Keratinocyte (primary cell): ENCODE measurements at regions not wholly inside any gene's neighbourhood (a gene's known extent, or its start where the extent isn't known, plus 50 kb on each side); places are given as distances from the start of the nearest gene placed in this dataset.

Experiments
- DNase-seq: peaks from one replicate; pipeline ENCODE4 v3.0.0-alpha.2; 2011; ENCODE audit warnings: low read depth, missing footprints, low spot score
- FAIRE-seq: peaks from 2 replicates; lab custom pipeline; 2011; peaks lifted over from hg19 to GRCh38; lab: Jason Lieb, UNC
- H2AFZ ChIP-seq: 2 replicates; pipeline ENCODE4 v1.6.0; 2012; ENCODE audit warnings: low read length, control low read depth, inconsistent platforms; ENCODE audit not compliant: control insufficient read depth
- H3K27ac ChIP-seq: 2 replicates; pipeline ENCODE4 v1.5.1; 2011; ENCODE audit warnings: low read length; ENCODE audit not compliant: control insufficient read depth, insufficient read depth
- H3K27me3 ChIP-seq: 3 replicates; pipeline ENCODE4 v1.6.0; 2011; ENCODE audit warnings: low read length; ENCODE audit not compliant: control insufficient read depth, insufficient read depth; ENCODE audit errors: extremely low read depth
- H3K36me3 ChIP-seq, 2 experiments: 2 replicates in 1 of 2; 3 replicates in 1 of 2; pipeline ENCODE4 v1.5.1; 2011; ENCODE audit warnings: low read length in 2 of 2, mild to moderate bottlenecking in 1 of 2; ENCODE audit not compliant: control insufficient read depth in 2 of 2, insufficient read depth in 2 of 2; ENCODE audit errors: extremely low read depth in 1 of 2
- H3K4me1 ChIP-seq: 3 replicates; pipeline ENCODE4 v1.5.1; 2011; ENCODE audit warnings: low read length; ENCODE audit not compliant: control insufficient read depth, insufficient read depth; ENCODE audit errors: extremely low read depth
- H3K4me2 ChIP-seq: 3 replicates; pipeline ENCODE4 v1.6.0; 2011; ENCODE audit warnings: low read depth, low read length; ENCODE audit not compliant: control insufficient read depth, insufficient read depth; ENCODE audit errors: extremely low read depth
- H3K4me3 ChIP-seq, 3 experiments: fragments of 200-600 bp in 1 of 3; sonication (generic) in 1 of 3; 2 replicates in 2 of 3; 3 replicates in 1 of 3; pipeline ENCODE4 v1.5.1; 2011 to 2016; ENCODE audit warnings: low read length in 3 of 3, mild to moderate bottlenecking in 3 of 3, control low read depth in 2 of 3, inconsistent platforms in 1 of 3, low read depth in 1 of 3, mixed read lengths in 1 of 3, mixed run types in 1 of 3, moderate library complexity in 1 of 3; ENCODE audit not compliant: control insufficient read depth in 2 of 3, insufficient read depth in 2 of 3; ENCODE audit errors: extremely low read depth in 1 of 3
- H3K79me2 ChIP-seq: 2 replicates; pipeline ENCODE4 v1.6.0; 2012; ENCODE audit warnings: low read length; ENCODE audit not compliant: control insufficient read depth, insufficient read depth
- H3K9ac ChIP-seq: 3 replicates; pipeline ENCODE4 v1.6.0; 2011; ENCODE audit warnings: low read length; ENCODE audit not compliant: control insufficient read depth, insufficient read depth; ENCODE audit errors: extremely low read depth
- H3K9me1 ChIP-seq: 3 replicates; pipeline ENCODE4 v1.6.0; 2011; ENCODE audit warnings: low read length; ENCODE audit not compliant: control insufficient read depth, insufficient read depth; ENCODE audit errors: extremely low read depth
- H3K9me3 ChIP-seq: 2 replicates; pipeline ENCODE4 v1.5.1; 2012; ENCODE audit warnings: low read depth, low read length; ENCODE audit not compliant: control insufficient read depth
- H4K20me1 ChIP-seq: 3 replicates; pipeline ENCODE4 v1.6.0; 2011; ENCODE audit warnings: low read length; ENCODE audit not compliant: control insufficient read depth, insufficient read depth; ENCODE audit errors: extremely low read depth
- EZH2 ChIP-seq: IDR thresholded peaks from one replicate; pipeline ENCODE4 v1.6.1; 2012; ENCODE audit warnings: inconsistent platforms, mild to moderate bottlenecking, low read length, moderate library complexity
- dilution Hi-C: fragments of 300-500 bp; cut with MboI; formaldehyde crosslinking; loops from one replicate; pipeline ENCODE4 v1.7.0; 2020; ENCODE audit warnings: low sequenced_read_pairs; ENCODE audit not compliant: extremely low pct_ligation_motif_present
- TF ChIP-seq, protein P1 (sequence below), 3 experiments: IDR thresholded peaks in 1 of 3; conservative IDR thresholded peaks in 1 of 3; optimal IDR thresholded peaks in 1 of 3; 2 replicates in 2 of 3; 3 replicates in 1 of 3; pipeline versions ENCODE3 to v1.5.1; 2011; ENCODE audit warnings: low read length in 3 of 3, mild to moderate bottlenecking in 3 of 3, moderate library complexity in 2 of 3, control low read depth in 1 of 3, inconsistent platforms in 1 of 3; ENCODE audit not compliant: insufficient read depth in 2 of 3; ENCODE audit errors: extremely low read depth in 1 of 3

GRCh38 chr17:77359236-77359635 is 218.5 kb downstream of the SEC14L1 start:
- peaks cover 73% of the 10 kb centered on the region for H4K20me1 ChIP-seq
- peaks cover 28% of the 10 kb centered on the region for H3K9me1 ChIP-seq
- no peaks in the 10 kb centered on the region for H3K9me3 ChIP-seq
- H3K4me3 ChIP-seq = no peak overlapping the region
- FAIRE-seq (no peak), DNase-seq (no peak)
- dilution Hi-C loops = no loop called here
- TF ChIP-seq, protein P1, sequence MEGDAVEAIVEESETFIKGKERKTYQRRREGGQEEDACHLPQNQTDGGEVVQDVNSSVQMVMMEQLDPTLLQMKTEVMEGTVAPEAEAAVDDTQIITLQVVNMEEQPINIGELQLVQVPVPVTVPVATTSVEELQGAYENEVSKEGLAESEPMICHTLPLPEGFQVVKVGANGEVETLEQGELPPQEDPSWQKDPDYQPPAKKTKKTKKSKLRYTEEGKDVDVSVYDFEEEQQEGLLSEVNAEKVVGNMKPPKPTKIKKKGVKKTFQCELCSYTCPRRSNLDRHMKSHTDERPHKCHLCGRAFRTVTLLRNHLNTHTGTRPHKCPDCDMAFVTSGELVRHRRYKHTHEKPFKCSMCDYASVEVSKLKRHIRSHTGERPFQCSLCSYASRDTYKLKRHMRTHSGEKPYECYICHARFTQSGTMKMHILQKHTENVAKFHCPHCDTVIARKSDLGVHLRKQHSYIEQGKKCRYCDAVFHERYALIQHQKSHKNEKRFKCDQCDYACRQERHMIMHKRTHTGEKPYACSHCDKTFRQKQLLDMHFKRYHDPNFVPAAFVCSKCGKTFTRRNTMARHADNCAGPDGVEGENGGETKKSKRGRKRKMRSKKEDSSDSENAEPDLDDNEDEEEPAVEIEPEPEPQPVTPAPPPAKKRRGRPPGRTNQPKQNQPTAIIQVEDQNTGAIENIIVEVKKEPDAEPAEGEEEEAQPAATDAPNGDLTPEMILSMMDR (optimal IDR thresholded peaks at IDR 0.05 in 1 of 3, IDR thresholded peaks at IDR 0.05 in 1 of 3, conservative IDR thresholded peaks at IDR 0.05 in 1 of 3; ENCODE audit: extremely low read depth in 1 of 3, insufficient read depth in 2 of 3, low read length in 3 of 3) = no peak
- TF ChIP-seq EZH2 = no peak
- H3K27ac ChIP-seq = no peak overlapping the region
- peaks cover 38% of the 10 kb centered on the region for H3K4me1 ChIP-seq
- H3K4me2 ChIP-seq = no peak overlapping the region
- H2AFZ ChIP-seq = no peak overlapping the region
- H3K79me2 ChIP-seq = peaks cover 82% of the 10 kb centered on the region
- H3K36me3 ChIP-seq = peaks cover 12 to 30% of the 10 kb centered on the region in 2 experiments
- H3K27me3 ChIP-seq = no peaks in the 10 kb centered on the region
- H3K9ac ChIP-seq = no peak overlapping the region

- dilution Hi-C loops = no loop called here
- peaks cover 54% of the 10 kb centered on the region for H3K4me1 ChIP-seq
- peaks cover 76% of the 10 kb centered on the region for H4K20me1 ChIP-seq
- no peak overlapping the region for H3K27ac ChIP-seq
- no peaks in the 10 kb centered on the region for H3K27me3 ChIP-seq
- no peak overlapping the region for H2AFZ ChIP-seq
- H3K4me2 ChIP-seq = no peak overlapping the region
- H3K79me2 ChIP-seq = peaks cover 92% of the 10 kb centered on the region
- peaks cover 12 to 42% of the 10 kb centered on the region in 2 experiments for H3K36me3 ChIP-seq
- no peak overlapping the region for H3K4me3 ChIP-seq
- TF ChIP-seq, protein P1 (optimal IDR thresholded peaks at IDR 0.05 in 1 of 3, IDR thresholded peaks at IDR 0.05 in 1 of 3, conservative IDR thresholded peaks at IDR 0.05 in 1 of 3; ENCODE audit: extremely low read depth in 1 of 3, insufficient read depth in 2 of 3, low read length in 3 of 3) = no peak
- TF ChIP-seq EZH2 = no peak
- DNase-seq (no peak), FAIRE-seq (no peak)
- no peaks in the 10 kb centered on the region for H3K9me3 ChIP-seq
- H3K9ac ChIP-seq = peak overlapping the region; percentile 33
- peaks cover 29% of the 10 kb centered on the region for H3K9me1 ChIP-seq
These were observed 221.3 kb downstream of the SEC14L1 start for GRCh38 chr17:77361986-77362620.
